GM12873 (cell line): ENCODE measurements at regions not wholly inside any gene's neighbourhood (a gene's known extent, or its start where the extent isn't known, plus 50 kb on each side); places are given as distances from the start of the nearest gene placed in this dataset.

ENCODE experiments used
- CTCF ChIP-seq: IDR thresholded peaks from 2 replicates; pipeline ENCODE4 v1.5.1; 2012; ENCODE audit warnings: low read depth, mild to moderate bottlenecking, moderate library complexity, low read length, control low read depth; ENCODE audit not compliant: insufficient read depth; ENCODE audit errors: missing control alignments

- TF ChIP-seq CTCF, result no peak
Measured at GRCh38 chr2:78145997-78146722, 624.0 kb upstream of the LRRTM4 start.

- TF ChIP-seq CTCF, result no peak
Measured at GRCh38 chr2:78147466-78147865, 625.3 kb upstream of the LRRTM4 start.

GRCh38 chr2:78154586-78154985, 632.4 kb upstream of the LRRTM4 start:
- no peak for TF ChIP-seq CTCF

GRCh38 chr2:78162202-78162601, 640.0 kb upstream of the LRRTM4 start:
- TF ChIP-seq CTCF, result no peak

- TF ChIP-seq CTCF, result no peak
Measured at GRCh38 chr2:78175645-78176044, 653.5 kb upstream of the LRRTM4 start.

- no peak for TF ChIP-seq CTCF
Measured at GRCh38 chr2:78201064-78201575, 678.9 kb upstream of the LRRTM4 start.

GRCh38 chr2:78202366-78202765, 680.2 kb upstream of the LRRTM4 start:
- TF ChIP-seq CTCF, result no peak
